NCI-H2029 (cell line): ENCODE measurements at regions not wholly inside any gene's neighbourhood (a gene's known extent, or its start where the extent isn't known, plus 50 kb on each side); places are given as distances from the start of the nearest gene placed in this dataset.

Source experiments
- DNase-seq: peaks from one replicate; lab custom pipeline; 2025; lab: John Stamatoyannopoulos, UW

DNA sequence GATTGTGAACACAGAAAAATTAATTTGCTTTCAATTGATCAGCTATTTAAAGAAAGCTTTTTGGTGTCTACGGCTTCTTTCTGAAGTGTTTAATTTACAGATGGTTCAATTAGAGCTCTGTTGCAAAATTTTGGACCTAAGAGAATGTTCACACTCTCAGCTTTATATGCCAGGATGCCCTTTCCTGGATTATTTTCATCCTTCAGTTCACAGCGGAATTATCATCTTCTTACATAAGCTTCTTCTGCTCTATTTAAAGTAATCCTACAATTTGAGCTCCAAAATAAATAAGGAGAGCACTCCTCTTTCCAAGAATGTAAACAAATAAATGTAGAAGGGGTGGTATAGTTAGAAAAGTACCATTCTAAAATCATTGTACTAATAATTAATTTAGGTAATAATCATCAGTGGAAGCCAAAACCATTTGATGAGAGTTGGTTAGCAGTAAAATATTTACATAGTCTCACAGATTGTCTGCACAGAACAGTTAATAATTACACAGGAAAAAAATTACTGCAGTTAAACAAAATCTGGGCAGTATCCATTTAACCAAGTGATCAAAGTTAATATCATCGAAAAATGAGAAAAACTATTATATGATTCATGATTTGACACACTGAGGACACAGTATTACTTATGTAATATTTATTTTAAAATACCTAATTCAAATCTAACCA lies 298.0 kb upstream of the TMEM229A start:
- no peak for DNase-seq

DNA sequence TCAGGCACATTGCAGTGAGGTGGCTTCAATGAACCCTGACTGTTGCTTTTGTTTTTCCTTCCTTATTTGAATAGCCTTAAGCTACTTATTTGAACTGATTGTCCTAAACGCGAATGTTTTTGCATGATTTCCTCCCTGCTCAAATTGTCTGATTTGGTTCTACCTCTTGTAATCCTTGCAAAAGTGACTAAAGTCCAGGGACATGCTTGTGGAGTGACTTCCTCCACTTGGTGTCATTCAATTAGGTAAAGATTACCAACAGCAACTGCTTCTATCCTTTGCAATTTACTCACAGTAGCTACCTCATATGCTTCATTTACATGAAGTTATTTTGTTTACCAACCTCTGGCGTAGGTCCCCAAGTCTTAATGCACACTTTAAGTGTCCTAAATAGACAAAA lies 295.9 kb upstream of the TMEM229A start:
- DNase-seq, result no peak

DNA sequence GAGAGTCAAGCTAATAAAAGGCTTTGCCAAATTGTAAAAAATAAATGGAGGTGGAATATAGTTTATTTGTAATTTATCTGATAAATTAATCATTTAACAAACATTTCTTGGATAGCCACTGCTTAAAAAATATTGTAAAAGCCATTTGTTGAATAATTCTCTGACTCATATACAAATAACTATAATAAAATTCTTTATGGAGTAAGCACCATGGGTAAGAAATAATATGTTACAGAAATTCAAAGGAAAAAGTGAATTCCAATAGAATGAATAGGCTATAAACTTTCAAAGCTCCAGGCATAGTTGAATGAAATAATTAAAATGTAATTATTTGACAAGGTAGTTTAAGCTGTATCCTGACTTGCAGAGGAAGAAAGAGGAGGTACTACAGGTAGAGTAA lies 291.4 kb upstream of the TMEM229A start:
- DNase-seq, result no peak

DNA sequence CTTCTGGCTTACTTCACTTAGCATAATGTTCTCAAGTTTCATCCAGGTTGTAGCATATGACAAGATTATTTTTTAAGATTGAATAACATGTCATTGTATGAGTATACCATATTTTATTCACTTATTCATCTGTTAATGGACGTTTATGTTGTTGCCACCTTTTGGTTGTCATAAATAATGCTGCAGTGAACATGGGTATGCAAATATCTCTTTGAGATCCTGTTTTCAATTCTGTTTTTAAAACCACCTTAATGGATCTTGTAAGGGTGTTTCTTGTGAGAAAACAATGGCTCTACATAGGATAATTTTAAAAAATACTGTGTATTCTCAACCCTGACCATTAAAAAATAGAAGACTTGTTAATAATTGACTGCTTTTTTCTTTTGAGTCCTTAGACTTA lies 290.7 kb upstream of the TMEM229A start:
- no peak for DNase-seq

DNA sequence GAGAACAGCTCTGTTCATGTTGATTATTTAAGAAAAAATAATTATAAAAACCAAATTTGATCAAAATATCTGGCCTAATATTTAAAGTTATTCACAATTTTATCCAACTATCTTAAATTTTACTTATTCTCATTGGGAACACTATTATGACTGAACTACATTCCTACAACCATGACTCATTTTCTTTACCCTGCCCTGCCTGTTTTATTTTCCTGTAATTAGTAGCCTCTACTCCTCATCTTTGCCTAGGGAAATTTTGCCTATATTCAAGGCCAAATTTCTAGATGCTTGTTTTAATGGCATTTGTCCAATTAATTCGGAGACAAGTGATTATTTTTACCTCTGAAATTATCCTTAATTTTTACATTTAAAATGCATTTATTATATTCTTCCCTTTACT lies 289.7 kb upstream of the TMEM229A start:
- DNase-seq, result no peak

DNA sequence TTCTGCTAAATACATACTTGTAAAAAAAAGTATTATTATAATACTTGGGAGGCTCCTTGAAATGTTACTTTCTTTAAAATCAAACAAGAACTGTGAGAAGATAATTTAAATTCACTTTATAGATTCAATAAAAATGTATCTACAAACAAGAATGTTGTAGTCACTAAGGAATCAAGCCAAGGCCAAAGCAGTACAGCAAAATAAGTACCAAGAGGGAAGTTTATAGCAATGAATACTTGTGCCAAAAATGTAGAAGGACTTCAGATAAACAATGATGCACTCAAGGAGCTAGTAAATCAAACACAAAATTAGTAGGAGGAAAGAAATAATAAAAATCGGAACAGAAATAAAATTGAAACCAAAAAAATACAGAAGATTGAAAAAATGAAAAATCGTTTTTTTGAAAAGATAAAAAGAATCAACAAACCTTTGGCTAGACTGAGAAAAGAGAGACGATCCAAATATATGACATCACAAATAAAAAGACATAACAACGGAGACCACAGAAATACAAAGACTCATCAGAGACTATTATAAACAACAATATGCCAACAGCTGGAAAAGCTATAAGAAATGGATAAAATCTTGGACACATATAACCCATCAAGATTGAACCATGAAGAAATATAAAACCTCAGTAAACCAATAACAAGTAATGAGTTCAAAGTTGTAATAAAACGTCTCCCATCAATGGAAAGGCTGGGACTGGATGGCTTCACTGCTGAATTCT lies 286.0 kb upstream of the TMEM229A start:
- DNase-seq, result no peak

DNA sequence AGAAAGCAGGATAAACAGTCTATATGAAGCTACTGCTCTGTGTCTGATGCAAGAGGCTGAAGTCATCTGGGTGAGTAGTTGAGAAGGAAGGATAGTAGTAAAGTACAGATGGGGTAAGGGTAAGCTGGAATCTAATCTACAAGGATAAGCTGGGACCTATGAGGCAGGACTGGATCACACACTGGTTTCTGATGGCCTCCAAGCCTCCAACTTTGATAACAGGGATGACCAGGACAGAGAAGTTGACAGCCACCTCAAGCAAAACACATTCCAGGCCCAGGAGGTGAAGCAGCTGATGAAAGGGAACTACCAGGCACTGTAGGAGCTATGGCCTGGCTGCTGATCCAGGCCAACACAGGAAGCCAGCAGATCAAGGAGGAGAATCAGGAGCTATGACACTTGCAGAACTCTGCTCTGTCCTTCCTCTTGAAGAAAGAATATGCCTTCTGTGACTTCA lies 278.1 kb upstream of the TMEM229A start:
- no peak for DNase-seq

DNA sequence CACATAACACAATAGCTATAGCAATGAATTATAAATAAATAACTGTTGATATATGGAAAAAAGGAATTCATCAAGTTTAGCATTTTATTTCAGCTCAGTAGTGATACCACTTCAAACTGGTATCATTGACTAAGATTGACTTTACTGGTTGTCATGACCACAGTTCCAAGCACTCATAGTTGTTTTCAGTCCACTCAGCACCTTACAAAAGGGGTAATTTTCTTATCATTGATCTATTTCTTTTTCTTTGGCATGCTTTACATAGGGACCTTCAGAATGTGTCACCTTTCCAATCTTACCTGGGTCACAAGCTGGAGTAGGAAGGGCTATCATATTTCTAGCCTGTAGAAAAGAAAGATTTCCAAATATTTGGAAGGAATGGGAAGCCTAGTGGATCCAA lies 275.5 kb upstream of the TMEM229A start:
- no peak for DNase-seq

DNA sequence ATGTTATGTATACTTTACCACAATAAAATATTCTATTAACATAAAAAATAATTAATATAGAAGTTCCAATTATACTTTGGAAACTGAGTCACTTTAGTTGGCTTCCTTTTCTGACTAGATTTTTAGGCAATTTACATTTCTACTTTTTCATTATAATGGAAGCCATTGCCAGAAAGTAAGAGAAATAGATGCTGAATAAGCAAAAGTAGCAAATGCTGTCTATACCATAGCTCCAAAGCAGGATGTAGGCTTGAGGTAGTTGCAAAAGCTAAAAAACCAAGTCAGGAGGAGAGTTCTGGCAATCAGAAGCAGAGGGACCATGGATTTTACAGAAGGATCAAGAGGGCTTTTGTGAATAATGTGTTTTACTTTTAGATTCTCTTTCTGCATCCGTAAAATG lies 262.4 kb upstream of the TMEM229A start:
- no peak for DNase-seq

DNA sequence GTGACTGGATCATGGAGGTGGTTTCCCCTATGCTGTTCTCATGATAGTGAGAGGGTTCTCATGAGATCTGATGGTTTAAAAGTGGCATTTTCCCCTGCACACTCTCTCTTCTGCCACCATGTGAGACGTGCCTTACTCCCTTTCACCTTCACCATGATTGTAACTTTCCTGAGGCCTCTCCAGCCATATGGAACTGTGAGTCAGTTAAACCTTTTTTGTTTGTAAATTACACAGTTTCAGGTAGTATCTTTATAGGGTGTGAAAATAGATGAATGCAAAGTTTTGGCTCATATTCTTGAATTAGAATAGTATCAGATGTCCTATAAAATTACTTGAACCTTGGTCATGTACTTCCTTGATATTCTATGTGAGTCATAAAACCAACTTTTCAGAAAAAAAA lies 252.1 kb upstream of the TMEM229A start:
- DNase-seq, result no peak

DNA sequence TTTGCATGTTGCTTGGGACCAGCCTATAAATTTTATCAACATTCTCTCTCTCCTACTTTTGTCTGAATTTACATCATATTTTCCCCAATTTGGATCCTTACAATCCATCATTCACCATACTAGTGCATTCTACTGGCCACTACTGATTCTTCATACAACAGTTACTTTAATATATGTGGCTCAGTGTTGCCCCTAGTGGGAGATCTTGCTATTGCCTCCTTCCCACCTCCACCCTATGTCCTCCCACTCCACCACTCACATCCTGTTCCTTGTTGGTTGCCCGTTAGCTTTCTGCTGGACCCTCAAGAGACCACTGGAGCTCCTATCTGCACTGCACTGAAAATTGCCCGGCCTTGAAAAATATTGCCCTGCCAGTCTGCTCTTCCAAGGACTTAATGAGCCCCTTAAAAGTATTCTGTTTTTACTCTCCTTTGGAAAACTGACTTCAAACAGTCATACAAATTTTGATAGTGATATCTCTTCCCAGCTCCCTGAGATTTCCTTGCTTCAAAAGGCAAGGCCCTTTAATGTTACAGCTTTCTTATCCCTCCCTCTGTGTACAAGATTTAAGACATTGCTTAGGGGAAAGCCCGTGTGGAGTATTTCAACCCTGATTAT lies 243.2 kb upstream of the TMEM229A start:
- DNase-seq, result no peak

DNA sequence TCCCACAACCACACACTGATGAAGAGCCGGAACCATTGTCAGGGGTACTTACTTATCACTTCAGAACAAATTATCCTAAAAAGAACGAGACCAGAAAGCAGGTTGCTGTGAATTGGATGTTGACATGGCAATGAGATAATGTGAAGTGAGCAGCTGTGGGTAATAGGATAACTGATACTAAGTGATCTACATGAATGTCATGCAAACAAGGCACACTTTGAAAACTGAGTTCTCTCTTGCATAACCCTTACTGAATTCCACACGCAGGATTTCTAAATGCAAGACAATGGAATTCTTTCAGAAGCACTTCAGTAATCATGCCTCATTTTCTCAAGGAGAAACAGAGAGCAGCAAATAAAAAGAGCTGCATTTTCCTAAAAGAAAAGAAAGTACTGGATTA lies 242.5 kb upstream of the TMEM229A start:
- no peak for DNase-seq

DNA sequence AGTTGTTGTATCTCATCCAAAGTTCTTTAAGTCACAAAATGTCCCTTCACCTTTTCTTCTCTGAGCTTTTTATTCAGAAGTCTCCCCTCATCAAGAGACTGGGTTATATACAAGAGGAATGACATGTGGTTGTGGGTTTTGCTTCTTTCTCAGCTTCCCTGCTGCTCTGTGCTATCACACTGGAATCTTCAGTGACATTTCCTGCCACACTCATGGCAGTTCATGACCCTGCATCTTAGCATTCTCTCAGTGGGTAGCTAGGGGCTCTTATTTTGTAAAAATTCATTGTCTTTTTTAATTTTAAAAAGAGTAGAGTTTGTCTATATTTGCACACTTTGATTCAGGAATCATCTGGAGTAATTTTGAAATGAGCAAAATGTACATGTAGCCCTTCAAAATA lies 236.9 kb upstream of the TMEM229A start:
- no peak for DNase-seq

DNA sequence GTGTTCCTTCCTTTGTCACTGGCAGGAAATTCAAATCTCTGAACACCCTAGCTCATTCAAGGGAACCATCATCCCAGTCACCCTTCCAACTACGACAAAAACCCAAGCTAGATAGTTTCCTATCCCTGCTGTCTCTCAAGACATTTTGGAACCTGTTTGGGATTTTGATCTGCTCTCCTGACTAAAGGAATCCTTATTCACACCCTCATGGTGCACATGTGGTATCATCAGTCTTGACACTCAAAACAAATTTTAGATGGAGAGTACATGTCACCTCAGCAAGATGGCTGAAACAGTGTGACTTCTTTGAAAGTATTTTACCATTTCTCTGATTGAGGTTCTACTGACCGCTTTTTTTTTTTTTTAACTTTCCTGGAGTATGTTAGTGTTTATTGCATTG lies 234.3 kb upstream of the TMEM229A start:
- DNase-seq, result no peak

DNA sequence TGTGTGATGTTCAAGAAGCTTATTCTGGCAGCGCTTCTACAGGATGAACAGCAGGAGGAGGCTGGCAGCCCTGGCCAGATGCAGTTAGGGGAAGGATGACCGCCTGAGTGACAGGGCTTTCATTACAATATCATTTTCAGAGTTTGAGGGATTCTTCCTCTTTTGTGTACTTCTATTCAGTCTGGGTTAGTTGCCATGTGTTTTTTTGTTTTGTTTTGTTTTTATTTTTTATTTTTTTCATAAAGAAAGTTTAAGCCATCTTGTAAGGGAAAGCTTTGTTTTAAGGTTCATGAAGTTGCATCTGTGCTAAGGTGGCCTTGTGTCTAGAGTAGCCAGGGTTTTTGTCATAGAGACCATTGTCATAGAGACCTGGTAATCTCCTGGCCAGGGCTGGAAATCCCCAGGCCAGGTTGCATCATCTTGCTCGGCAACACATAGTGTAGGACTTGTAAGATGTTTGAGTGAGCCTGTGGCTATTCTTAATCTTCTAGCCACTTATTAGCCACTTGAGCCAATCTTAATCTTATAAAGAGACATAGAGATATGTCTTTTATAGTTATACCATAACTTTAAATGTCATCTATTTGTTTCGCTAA lies 230.5 kb upstream of the TMEM229A start:
- DNase-seq, result no peak

DNA sequence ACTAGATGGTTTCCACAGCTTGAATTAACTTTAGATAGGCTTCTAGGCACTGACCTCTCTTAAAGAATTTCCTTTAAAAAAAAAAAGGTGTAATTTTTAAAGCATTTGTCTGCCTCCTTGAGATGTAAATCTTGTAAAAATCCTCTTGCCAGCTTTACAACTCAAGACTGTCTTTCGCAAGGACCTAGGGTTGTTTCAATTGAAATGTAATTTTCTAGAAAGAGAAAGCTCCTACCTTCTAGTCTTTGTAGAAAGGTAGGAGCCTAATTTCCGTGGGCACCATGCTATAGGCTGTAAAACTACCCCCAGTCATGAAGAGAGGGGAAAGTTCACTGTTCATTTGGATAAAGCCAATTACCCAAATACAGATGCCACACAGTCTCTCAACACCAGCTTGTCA lies 228.8 kb upstream of the TMEM229A start:
- DNase-seq, result no peak

DNA sequence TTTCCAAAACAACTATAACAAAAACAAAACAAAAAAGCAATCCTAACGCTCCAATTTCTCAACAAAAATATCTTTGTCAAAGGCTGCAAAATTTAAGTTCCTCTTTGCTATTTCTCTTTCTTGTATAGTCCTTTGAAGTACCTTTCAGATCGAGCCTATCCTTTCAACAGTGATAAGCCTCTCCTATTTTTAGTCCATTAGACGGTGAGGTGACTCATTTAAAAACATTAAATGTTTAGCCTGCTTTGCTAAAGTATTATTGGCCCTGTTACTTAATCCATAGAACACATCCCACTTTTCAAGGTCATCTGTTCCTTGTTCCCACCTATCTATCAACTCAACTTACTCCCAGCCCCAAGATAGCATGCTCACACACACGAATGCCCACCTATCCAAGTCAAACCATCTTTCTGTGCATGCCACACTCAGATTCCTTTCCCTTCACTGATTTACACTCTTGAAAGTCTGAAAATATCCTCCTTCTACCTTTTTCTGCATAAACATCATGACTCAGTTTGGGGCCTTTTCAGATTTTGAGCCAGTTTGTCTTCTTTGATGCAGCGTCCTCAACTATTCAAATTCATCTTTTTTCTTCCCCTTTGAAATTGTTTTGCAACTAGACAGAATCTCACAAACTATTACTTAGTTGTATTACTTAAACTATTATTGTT lies 224.9 kb upstream of the TMEM229A start:
- DNase-seq, result no peak

DNA sequence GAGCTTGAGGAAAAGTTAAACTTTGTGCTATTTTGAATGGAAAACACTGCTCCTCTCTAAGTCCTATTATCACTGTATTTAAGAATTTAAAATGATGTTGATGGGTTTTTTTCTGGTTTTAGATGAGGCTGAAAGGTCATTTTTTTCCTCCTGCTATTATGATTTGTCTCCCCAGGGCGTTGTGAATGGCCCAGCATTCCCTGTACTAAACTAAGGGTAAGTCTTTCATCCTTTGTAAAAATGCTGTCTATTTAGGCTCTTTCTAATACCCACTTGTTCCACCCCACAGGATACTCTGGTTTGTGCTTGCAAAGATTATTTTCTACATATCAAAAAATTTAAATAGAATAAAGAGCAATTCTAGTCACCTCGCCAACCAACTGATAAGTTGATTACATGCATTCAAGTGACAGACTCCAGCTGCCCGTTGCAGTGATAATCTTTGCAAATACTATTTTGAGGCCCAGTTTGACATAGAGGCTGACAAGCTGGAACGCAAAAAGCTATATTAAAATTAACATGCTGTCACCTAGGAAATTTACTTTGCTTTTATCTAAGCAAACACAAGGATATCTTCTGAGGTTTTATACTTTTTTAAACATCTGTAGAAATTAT lies 222.3 kb upstream of the TMEM229A start:
- no peak for DNase-seq

DNA sequence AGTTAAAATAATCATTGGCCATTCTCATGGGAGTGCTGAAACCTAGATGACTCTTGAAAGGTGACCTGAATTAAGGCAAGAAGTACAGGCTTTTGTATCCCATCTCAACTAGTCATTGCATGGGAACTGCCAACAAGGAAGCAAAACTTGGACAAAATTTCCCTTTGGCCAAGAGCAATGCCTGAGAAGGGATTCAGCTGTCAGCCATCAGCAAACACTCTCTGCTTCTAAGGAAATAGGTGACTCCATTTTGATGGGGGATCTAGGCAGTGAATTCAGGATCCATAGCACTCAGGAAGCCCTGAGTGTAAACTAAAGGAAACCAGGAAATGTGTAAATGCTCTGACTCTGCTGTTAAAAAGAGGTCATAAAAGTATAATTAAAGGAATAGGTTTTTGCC lies 221.5 kb upstream of the TMEM229A start:
- no peak for DNase-seq

DNA sequence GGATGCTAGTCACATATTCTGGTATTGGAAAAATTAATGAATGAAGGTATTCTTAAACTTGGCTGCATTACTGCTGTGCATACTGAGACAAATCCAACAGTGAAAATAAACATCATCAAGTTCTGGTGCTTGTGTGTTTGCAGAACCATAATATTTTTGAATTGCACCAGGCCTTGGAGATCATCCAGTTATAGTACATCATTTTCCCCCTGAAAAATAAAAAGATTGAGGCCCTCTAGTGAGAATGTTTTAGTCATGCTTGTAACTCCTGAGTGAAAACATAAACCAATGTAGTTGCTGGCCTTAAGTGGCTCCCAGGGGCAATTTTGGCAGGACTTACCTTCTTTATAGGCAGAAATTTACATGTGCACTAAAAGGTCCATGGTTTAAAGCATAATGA lies 218.8 kb upstream of the TMEM229A start:
- DNase-seq, result no peak

DNA sequence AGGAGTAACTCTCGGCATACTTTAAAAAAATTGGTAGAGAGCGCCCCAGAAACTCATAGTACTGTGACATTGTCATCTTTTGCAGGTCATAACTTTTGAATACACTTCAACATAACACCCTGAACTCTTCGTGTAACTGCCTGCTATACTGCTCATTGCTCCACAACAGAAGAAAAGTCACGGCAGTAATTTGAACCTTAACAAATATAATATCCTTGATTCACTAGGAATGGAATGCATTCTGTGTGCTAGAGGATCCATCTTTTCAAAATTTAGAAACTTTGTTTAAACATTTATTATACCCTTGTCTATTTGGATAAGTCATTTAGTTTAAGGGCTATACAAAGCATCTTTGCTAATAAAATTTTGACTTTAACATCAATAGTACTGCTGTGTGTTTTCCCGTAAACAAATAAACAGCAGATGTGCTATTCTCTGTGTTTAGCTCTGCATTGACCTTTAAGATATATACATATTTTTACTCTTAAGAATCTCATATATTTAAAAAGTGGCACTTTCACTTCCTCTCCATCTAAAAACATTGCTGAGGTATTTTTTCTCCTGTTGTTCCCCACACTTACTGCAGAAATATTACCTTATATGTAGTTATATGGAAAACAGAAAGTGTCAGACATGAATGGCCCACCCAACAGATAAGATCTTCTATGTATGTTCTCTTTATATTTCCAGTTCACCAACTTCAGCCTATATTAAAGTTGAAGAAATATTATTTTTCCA lies 217.6 kb upstream of the TMEM229A start:
- no peak for DNase-seq
